ENCODE measurements at regions not wholly inside any gene's neighbourhood (a gene's known extent, or its start where the extent isn't known, plus 50 kb on each side); places are given as distances from the start of the nearest gene placed in this dataset.

DNA sequence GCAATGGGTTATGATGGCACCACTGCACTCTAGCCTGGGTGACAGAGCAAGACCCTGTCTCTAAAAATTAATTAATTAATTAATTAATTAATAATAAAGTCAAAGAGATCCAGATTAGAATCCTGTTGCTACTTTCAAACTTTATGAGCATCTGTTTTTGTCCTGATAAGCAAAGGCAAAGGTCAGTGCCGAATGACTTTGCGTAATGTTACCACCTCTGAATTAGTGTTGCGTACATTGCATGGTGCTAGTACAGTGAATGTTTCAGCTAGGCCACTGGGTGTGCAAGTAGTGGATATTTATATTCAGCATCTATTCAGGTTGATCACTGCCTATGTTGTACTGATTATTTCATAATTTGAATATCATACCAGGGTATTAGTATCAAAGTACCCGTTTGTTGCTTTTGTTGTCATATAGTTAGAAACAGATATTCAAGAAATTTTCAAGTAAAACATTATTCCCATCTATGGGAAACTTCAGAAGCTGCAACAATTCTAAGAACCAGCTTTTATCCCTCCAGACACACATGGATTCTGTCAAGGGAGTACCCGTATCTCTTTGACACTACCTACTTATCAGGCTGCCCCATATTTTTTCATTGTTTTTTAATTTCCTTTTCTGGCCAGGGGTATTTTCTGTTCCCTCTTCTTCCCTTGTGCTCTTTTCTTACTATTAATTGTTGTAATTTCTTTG, 127.1 kb upstream of the GRM7 start:
- TF ChIP-seq, protein P1, sequence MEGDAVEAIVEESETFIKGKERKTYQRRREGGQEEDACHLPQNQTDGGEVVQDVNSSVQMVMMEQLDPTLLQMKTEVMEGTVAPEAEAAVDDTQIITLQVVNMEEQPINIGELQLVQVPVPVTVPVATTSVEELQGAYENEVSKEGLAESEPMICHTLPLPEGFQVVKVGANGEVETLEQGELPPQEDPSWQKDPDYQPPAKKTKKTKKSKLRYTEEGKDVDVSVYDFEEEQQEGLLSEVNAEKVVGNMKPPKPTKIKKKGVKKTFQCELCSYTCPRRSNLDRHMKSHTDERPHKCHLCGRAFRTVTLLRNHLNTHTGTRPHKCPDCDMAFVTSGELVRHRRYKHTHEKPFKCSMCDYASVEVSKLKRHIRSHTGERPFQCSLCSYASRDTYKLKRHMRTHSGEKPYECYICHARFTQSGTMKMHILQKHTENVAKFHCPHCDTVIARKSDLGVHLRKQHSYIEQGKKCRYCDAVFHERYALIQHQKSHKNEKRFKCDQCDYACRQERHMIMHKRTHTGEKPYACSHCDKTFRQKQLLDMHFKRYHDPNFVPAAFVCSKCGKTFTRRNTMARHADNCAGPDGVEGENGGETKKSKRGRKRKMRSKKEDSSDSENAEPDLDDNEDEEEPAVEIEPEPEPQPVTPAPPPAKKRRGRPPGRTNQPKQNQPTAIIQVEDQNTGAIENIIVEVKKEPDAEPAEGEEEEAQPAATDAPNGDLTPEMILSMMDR (IDR thresholded peaks at IDR 0.05), result no peak
- TF ChIP-seq POLR2A (IDR thresholded peaks at IDR 0.05), result no peak
- TF ChIP-seq EP300 (IDR thresholded peaks at IDR 0.05), result no peak
